IMR-90 (cell line): ENCODE measurements at regions not wholly inside any gene's neighbourhood (a gene's known extent, or its start where the extent isn't known, plus 50 kb on each side); places are given as distances from the start of the nearest gene placed in this dataset.
A peak's percentile ranks its signal among the peaks of the same experiment; 100 is the strongest.

Source experiments
- ATAC-seq: fragments of 200-7000 bp; cut with Tn5 transposase; 2 replicates; pipeline ENCODE4 v1.9.1; 2020; ENCODE audit warnings: low read depth, mild to moderate bottlenecking, moderate library complexity
- BruUV-seq: library from RNA; stranded (reverse); fragments of 400-500 nt; replicated peaks from 2 replicates; lab custom pipeline; 2021; lab: Mats Ljungman, UMichigan
- CTCF ChIA-PET: fragments of 300-600 bp; formaldehyde crosslinking; extraction: SDS; loops from one replicate; lab custom pipeline; 2021; ENCODE audit warnings: antibody characterized with exemption; lab: Yijun Ruan, JAX
- POLR2A ChIA-PET: fragments of 300-600 bp; sonication (Branson Sonifier 250); formaldehyde crosslinking; loops from one replicate; lab custom pipeline; 2022; ENCODE audit warnings: antibody characterized with exemption; ENCODE audit not compliant: unreplicated experiment; lab: Charles Lee
- DNase-seq: peaks from one replicate; pipeline ENCODE4 v3.0.0; 2013
- H2AFZ ChIP-seq: replicated peaks from 2 replicates; pipeline ENCODE3; 2013; ENCODE audit warnings: low read length, mild to moderate bottlenecking; ENCODE audit not compliant: poor library complexity
- H2AK5ac ChIP-seq: 2 replicates; pipeline ENCODE4 v1.6.1; 2013; ENCODE audit warnings: low read depth, low read length, inconsistent platforms
- H2AK9ac ChIP-seq: replicated peaks from 2 replicates; pipeline ENCODE3; 2013; ENCODE audit warnings: mild to moderate bottlenecking, low read depth, low read length, moderate library complexity; ENCODE audit not compliant: poor library complexity
- H2BK120ac ChIP-seq: 2 replicates; pipeline ENCODE4 v1.6.1; 2013; ENCODE audit warnings: low read depth, low read length, inconsistent platforms
- H2BK15ac ChIP-seq: 3 replicates; pipeline ENCODE4 v1.6.1; 2013; ENCODE audit warnings: low read depth, low read length, inconsistent platforms
- H2BK20ac ChIP-seq: 2 replicates; pipeline ENCODE4 v1.6.1; 2013; ENCODE audit warnings: low read depth, mild to moderate bottlenecking, inconsistent platforms, low read length, moderate library complexity
- H2BK5ac ChIP-seq: 2 replicates; pipeline ENCODE4 v1.6.1; 2013; ENCODE audit warnings: mild to moderate bottlenecking, low read depth, low read length, inconsistent platforms; ENCODE audit not compliant: poor library complexity, severe bottlenecking
- H3K14ac ChIP-seq: replicated peaks from 2 replicates; pipeline ENCODE4 v1.6.1; 2013; ENCODE audit warnings: low read depth, low read length, inconsistent platforms
- H3K18ac ChIP-seq: 2 replicates; pipeline ENCODE4 v1.6.1; 2013; ENCODE audit warnings: low read depth, low read length, control low read depth
- H3K23ac ChIP-seq: 2 replicates; pipeline ENCODE4 v1.6.1; 2013; ENCODE audit warnings: low read depth, low read length, inconsistent platforms
- H3K27ac ChIP-seq: 2 replicates; pipeline ENCODE4 v1.5.1; 2013; ENCODE audit warnings: mild to moderate bottlenecking, control low read depth, low read length; ENCODE audit not compliant: insufficient read depth
- H3K27me3 ChIP-seq: 2 replicates; pipeline ENCODE4 v1.6.1; 2013; ENCODE audit warnings: low read length; ENCODE audit not compliant: control insufficient read depth, insufficient read depth
- H3K36me3 ChIP-seq: 2 replicates; pipeline ENCODE4 v1.6.1; 2013; ENCODE audit warnings: low read length, mixed read lengths; ENCODE audit not compliant: control insufficient read depth, insufficient read depth
- H3K4ac ChIP-seq: 2 replicates; pipeline ENCODE4 v1.6.1; 2013; ENCODE audit warnings: low read depth, low read length, inconsistent platforms
- H3K4me1 ChIP-seq: 2 replicates; pipeline ENCODE4 v1.6.1; 2013; ENCODE audit warnings: low read length, mixed read lengths; ENCODE audit not compliant: control insufficient read depth, insufficient read depth
- H3K4me2 ChIP-seq: 2 replicates; pipeline ENCODE4 v1.6.1; 2013; ENCODE audit warnings: low read depth, mild to moderate bottlenecking, control low read depth, low read length, moderate library complexity
- H3K4me3 ChIP-seq: 2 replicates; pipeline ENCODE4 v1.5.1; 2013; ENCODE audit warnings: low read depth, mild to moderate bottlenecking, control low read depth, low read length, moderate library complexity; ENCODE audit not compliant: insufficient read depth
- H3K56ac ChIP-seq: 2 replicates; pipeline ENCODE4 v1.6.1; 2013; ENCODE audit warnings: low read length, inconsistent platforms; ENCODE audit not compliant: insufficient read depth; ENCODE audit errors: extremely low read depth
- H3K79me1 ChIP-seq, 2 experiments: 2 replicates each; pipeline ENCODE4 v1.6.1; 2013; ENCODE audit warnings: low read length in 2 of 2, inconsistent platforms in 1 of 2, low read depth in 1 of 2
- H3K9ac ChIP-seq: 2 replicates; pipeline ENCODE4 v1.6.1; 2013; ENCODE audit warnings: low read depth, low read length, control low read depth
- H3K9me1 ChIP-seq: 2 replicates; pipeline ENCODE4 v1.6.1; 2013; ENCODE audit warnings: low read length, inconsistent platforms; ENCODE audit not compliant: insufficient read depth
- H3K9me3 ChIP-seq: 2 replicates; pipeline ENCODE4 v1.6.1; 2013; ENCODE audit warnings: low read length; ENCODE audit not compliant: control insufficient read depth, insufficient read depth
- H4K20me1 ChIP-seq: 2 replicates; pipeline ENCODE4 v1.6.1; 2013; ENCODE audit warnings: low read length, inconsistent platforms; ENCODE audit not compliant: insufficient read depth
- H4K5ac ChIP-seq: 2 replicates; pipeline ENCODE4 v1.6.1; 2013; ENCODE audit warnings: mild to moderate bottlenecking, low read depth, low read length, control low read depth
- H4K8ac ChIP-seq, 2 experiments: 2 replicates each; pipeline ENCODE4 v1.6.1; 2013; ENCODE audit warnings: low read depth in 2 of 2, low read length in 2 of 2, control low read depth in 1 of 2, inconsistent platforms in 1 of 2
- H4K91ac ChIP-seq: 2 replicates; pipeline ENCODE4 v1.6.1; 2013; ENCODE audit warnings: low read depth, low read length, inconsistent platforms; ENCODE audit not compliant: insufficient read depth
- BHLHE40 ChIP-seq: fragments of 150-350 bp; IDR thresholded peaks from 2 replicates; pipeline ENCODE4 v1.6.1; 2016; ENCODE audit warnings: mild to moderate bottlenecking, low read depth, low read length
- CEBPB ChIP-seq: IDR thresholded peaks from 2 replicates; pipeline ENCODE4 v1.6.1; 2012; ENCODE audit warnings: low read depth, low read length, improper control_type of control experiment
- CHD1 ChIP-seq: IDR thresholded peaks from 2 replicates; pipeline ENCODE4 v1.6.1; 2012; ENCODE audit warnings: low read depth, low read length, improper control_type of control experiment
- FOS ChIP-seq: fragments of 150-350 bp; IDR thresholded peaks from 2 replicates; pipeline ENCODE4 v1.6.1; 2016; ENCODE audit warnings: low read depth, low read length
- MAFK ChIP-seq: IDR thresholded peaks from 2 replicates; pipeline ENCODE4 v1.6.1; 2012; ENCODE audit warnings: low read depth, low read length, improper control_type of control experiment
- MAZ ChIP-seq: IDR thresholded peaks from 2 replicates; pipeline ENCODE4 v1.6.1; 2012; ENCODE audit warnings: low read depth, mild to moderate bottlenecking, low read length, improper control_type of control experiment, moderate library complexity, borderline replicate concordance
- MXI1 ChIP-seq: IDR thresholded peaks from 2 replicates; pipeline ENCODE4 v1.6.1; 2012; ENCODE audit warnings: low read depth, mild to moderate bottlenecking, low read length, moderate library complexity, borderline replicate concordance
- POLR2A ChIP-seq: IDR thresholded peaks from 2 replicates; pipeline ENCODE4 v1.6.1; 2012; ENCODE audit warnings: mild to moderate bottlenecking, low read depth, low read length
- RAD21 ChIP-seq: IDR thresholded peaks from 2 replicates; pipeline ENCODE4 v1.6.1; 2012; ENCODE audit warnings: low read length, improper control_type of control experiment
- RCOR1 ChIP-seq: IDR thresholded peaks from 2 replicates; pipeline ENCODE4 v1.6.1; 2012; ENCODE audit warnings: mild to moderate bottlenecking, low read length, improper control_type of control experiment; ENCODE audit not compliant: insufficient replicate concordance
- RFX5 ChIP-seq: IDR thresholded peaks from 2 replicates; pipeline ENCODE4 v1.8.0; 2012; ENCODE audit warnings: low read depth, mild to moderate bottlenecking, low read length, moderate library complexity
- SMC3 ChIP-seq: fragments of 150-350 bp; IDR thresholded peaks from 2 replicates; pipeline ENCODE4 v1.6.1; 2016; ENCODE audit warnings: low read depth, mild to moderate bottlenecking, antibody characterized with exemption, low read length, moderate library complexity
- WGBS, 2 experiments: methylation state at CpG; one replicate each; pipeline versions ENCODE4 v1.1.5 to v1.1.7; 2013; ENCODE audit warnings: missing lambda C conversion rate in 2 of 2; ENCODE audit not compliant: insufficient read length in 1 of 2; ENCODE audit errors: extremely low coverage in 2 of 2; 5-methylcytosine and 5-hydroxymethylcytosine counted together
- dilution Hi-C: fragments of 300-500 bp; cut with HindIII; formaldehyde crosslinking; loops from one replicate; pipeline ENCODE4 v1.14.3; 2018; ENCODE audit warnings: low sequenced_read_pairs; ENCODE audit not compliant: unreplicated experiment
- in situ Hi-C: fragments of 300-500 bp; cut with MboI; formaldehyde crosslinking; loops from 3 replicates; pipeline ENCODE4 v1.14.3; 2019; ENCODE audit warnings: low sequenced_read_pairs, inconsistent platforms, mixed read lengths
- intact Hi-C: fragments of 100-400 bp; cut with micrococcal nuclease; formaldehyde crosslinking; loops from 2 replicates; pipeline ENCODE4 v1.10.0; 2022
- TF ChIP-seq, protein P1 (sequence below): fragments of 150-350 bp; IDR thresholded peaks from 2 replicates; pipeline ENCODE4 v1.6.1; 2017; ENCODE audit warnings: mild to moderate bottlenecking, antibody characterized with exemption, low read length, low read depth
- TF ChIP-seq, protein P2 (sequence below): fragments of 150-350 bp; IDR thresholded peaks from 2 replicates; pipeline ENCODE4 v1.6.1; 2016; ENCODE audit warnings: low read depth, mild to moderate bottlenecking, low read length, moderate library complexity, borderline replicate concordance
- TF ChIP-seq, protein P3 (sequence below): conservative IDR thresholded peaks from 2 replicates; pipeline ENCODE4 v1.5.1; 2012; ENCODE audit warnings: mild to moderate bottlenecking, low read depth, low read length, improper control_type of control experiment

DNA sequence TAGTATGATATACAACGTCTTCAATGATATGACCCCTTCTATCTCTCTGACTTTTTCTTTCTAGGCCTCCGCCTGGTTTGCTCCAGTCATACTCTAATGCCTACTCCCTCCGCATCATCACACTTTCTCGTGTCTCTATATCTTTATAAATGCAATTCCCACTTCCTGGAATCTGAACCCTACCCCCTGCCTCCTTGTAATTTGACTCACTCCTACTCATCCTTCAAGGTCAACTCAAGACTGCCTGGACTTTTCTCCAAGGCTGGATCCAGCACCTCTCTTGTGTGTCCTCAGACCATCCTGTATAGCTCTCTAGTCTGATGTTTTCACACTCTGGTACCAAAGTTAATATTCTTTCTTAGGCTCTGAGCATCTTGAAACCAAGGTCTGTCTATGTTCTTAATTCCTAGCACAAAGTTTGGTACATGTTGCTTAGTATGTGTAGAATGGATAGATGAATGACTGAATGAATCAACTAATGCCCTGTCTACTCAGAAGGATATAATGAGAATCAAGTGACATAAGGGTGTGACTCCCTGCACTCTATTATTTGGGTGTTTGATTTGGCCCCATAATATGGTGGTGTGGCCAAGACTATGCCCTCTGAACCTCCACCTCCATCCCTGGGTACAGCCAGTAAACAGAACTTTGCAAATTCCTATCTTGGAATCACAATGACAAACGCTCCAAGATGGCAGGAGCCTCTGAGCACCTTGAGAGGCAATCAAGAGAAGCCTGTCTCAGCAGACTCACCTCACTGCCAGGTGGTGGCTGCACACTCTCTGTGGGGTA lies 74.3 kb upstream of the SERP2 start:
- H3K27me3 ChIP-seq, result no peaks in the 10 kb centered on the region
- no peak overlapping the region for H3K9ac ChIP-seq
- H3K4me1 ChIP-seq, result peaks cover 5% of the 10 kb centered on the region
- no peak overlapping the region for H4K5ac ChIP-seq
- ChIA-PET CTCF (no interaction called here), POLR2A (no interaction called here)
- H2BK15ac ChIP-seq, result no peak overlapping the region; the same call in 2 of the 3 replicates
- H3K56ac ChIP-seq, result no peak overlapping the region
- H2AK5ac ChIP-seq, result 0 out of 2 replicates have a peak overlapping the region, but pooled peaks have one; percentile 13
- no peak for ATAC-seq
- H3K18ac ChIP-seq, result no peak overlapping the region
- no peak overlapping the region for H3K14ac ChIP-seq
- 0 out of 2 replicates have a peak overlapping the region, but pooled peaks have one; percentile 25 for H3K23ac ChIP-seq
- no peaks in the 10 kb centered on the region for H4K20me1 ChIP-seq
- intact Hi-C loops (no loop called here), in situ Hi-C loops (no loop called here), dilution Hi-C loops (no loop called here)
- H4K8ac ChIP-seq, result no peak overlapping the region
- H4K91ac ChIP-seq, result no peak overlapping the region
- no peaks in the 10 kb centered on the region for H3K9me3 ChIP-seq
- no peak overlapping the region for H2BK5ac ChIP-seq
- H2BK120ac ChIP-seq, result no peak overlapping the region
- H3K36me3 ChIP-seq, result no peaks in the 10 kb centered on the region
- H3K4me3 ChIP-seq, result no peak overlapping the region
- peak overlapping the region; percentile 22 for H2AK9ac ChIP-seq
- H2BK20ac ChIP-seq, result no peak overlapping the region
- H2AFZ ChIP-seq, result no peak overlapping the region
- no peak overlapping the region for H3K4ac ChIP-seq
- peak; percentile 48 for DNase-seq
- BruUV-seq, result no TSS peak
- H3K27ac ChIP-seq, result no peak overlapping the region
- peaks cover 4% of the 10 kb centered on the region; the same call in 1 of the 2 replicates for H3K9me1 ChIP-seq
- 74% methylated on average over 4 of the region's 5 CpGs; no CpG with 5 or more reads in 1 of the 2 experiments for WGBS, 2 experiments
- H3K4me2 ChIP-seq, result no peak overlapping the region
- H3K79me1 ChIP-seq, result no peaks in the 10 kb centered on the region
- no peak for TF ChIP-seq SMC3
- TF ChIP-seq, protein P1, sequence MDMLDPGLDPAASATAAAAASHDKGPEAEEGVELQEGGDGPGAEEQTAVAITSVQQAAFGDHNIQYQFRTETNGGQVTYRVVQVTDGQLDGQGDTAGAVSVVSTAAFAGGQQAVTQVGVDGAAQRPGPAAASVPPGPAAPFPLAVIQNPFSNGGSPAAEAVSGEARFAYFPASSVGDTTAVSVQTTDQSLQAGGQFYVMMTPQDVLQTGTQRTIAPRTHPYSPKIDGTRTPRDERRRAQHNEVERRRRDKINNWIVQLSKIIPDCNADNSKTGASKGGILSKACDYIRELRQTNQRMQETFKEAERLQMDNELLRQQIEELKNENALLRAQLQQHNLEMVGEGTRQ, result no peak
- no peak for TF ChIP-seq MXI1
- TF ChIP-seq RAD21, result no peak
- TF ChIP-seq FOS, result no peak
- no peak for TF ChIP-seq RCOR1
- TF ChIP-seq POLR2A, result no peak
- TF ChIP-seq, protein P2, sequence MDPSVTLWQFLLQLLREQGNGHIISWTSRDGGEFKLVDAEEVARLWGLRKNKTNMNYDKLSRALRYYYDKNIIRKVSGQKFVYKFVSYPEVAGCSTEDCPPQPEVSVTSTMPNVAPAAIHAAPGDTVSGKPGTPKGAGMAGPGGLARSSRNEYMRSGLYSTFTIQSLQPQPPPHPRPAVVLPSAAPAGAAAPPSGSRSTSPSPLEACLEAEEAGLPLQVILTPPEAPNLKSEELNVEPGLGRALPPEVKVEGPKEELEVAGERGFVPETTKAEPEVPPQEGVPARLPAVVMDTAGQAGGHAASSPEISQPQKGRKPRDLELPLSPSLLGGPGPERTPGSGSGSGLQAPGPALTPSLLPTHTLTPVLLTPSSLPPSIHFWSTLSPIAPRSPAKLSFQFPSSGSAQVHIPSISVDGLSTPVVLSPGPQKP, result no peak
- TF ChIP-seq, protein P3, sequence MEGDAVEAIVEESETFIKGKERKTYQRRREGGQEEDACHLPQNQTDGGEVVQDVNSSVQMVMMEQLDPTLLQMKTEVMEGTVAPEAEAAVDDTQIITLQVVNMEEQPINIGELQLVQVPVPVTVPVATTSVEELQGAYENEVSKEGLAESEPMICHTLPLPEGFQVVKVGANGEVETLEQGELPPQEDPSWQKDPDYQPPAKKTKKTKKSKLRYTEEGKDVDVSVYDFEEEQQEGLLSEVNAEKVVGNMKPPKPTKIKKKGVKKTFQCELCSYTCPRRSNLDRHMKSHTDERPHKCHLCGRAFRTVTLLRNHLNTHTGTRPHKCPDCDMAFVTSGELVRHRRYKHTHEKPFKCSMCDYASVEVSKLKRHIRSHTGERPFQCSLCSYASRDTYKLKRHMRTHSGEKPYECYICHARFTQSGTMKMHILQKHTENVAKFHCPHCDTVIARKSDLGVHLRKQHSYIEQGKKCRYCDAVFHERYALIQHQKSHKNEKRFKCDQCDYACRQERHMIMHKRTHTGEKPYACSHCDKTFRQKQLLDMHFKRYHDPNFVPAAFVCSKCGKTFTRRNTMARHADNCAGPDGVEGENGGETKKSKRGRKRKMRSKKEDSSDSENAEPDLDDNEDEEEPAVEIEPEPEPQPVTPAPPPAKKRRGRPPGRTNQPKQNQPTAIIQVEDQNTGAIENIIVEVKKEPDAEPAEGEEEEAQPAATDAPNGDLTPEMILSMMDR, result no peak
- no peak for TF ChIP-seq MAFK
- TF ChIP-seq RFX5, result no peak
- TF ChIP-seq CHD1, result no peak
- TF ChIP-seq BHLHE40, result no peak
- TF ChIP-seq MAZ, result no peak
- TF ChIP-seq CEBPB, result no peak
